H1 (cell line): ENCODE measurements at regions not wholly inside any gene's neighbourhood (a gene's known extent, or its start where the extent isn't known, plus 50 kb on each side); places are given as distances from the start of the nearest gene placed in this dataset.

Experiments
- CHD1 ChIP-seq: IDR thresholded peaks from 2 replicates; pipeline ENCODE4 v1.6.1; 2012; ENCODE audit warnings: low read depth, low read length, improper control_type of control experiment
- GABPA ChIP-seq: IDR thresholded peaks from 2 replicates; pipeline ENCODE4 v1.6.1; 2011; ENCODE audit warnings: mild to moderate bottlenecking, low read length, moderate library complexity, borderline replicate concordance; ENCODE audit not compliant: insufficient read depth
- RNF2 ChIP-seq: fragments of 200-900, 300-1000 bp; sonication (generic); IDR thresholded peaks from 2 replicates; pipeline ENCODE4 v1.7.1; 2016; ENCODE audit warnings: borderline replicate concordance, low read depth, mild to moderate bottlenecking, antibody characterized with exemption, low read length; ENCODE audit not compliant: poor library complexity, severe bottlenecking; ENCODE audit errors: missing control alignments
- SP1 ChIP-seq: IDR thresholded peaks from 2 replicates; pipeline ENCODE4 v1.6.1; 2011; ENCODE audit warnings: low read depth, low read length
- SP2 ChIP-seq: IDR thresholded peaks from 2 replicates; pipeline ENCODE4 v1.6.1; 2012; ENCODE audit warnings: mild to moderate bottlenecking, low read length, inconsistent platforms
- TEAD4 ChIP-seq: IDR thresholded peaks from 2 replicates; pipeline ENCODE4 v1.6.1; 2012; ENCODE audit warnings: low read depth, low read length, inconsistent platforms, mixed read lengths

DNA sequence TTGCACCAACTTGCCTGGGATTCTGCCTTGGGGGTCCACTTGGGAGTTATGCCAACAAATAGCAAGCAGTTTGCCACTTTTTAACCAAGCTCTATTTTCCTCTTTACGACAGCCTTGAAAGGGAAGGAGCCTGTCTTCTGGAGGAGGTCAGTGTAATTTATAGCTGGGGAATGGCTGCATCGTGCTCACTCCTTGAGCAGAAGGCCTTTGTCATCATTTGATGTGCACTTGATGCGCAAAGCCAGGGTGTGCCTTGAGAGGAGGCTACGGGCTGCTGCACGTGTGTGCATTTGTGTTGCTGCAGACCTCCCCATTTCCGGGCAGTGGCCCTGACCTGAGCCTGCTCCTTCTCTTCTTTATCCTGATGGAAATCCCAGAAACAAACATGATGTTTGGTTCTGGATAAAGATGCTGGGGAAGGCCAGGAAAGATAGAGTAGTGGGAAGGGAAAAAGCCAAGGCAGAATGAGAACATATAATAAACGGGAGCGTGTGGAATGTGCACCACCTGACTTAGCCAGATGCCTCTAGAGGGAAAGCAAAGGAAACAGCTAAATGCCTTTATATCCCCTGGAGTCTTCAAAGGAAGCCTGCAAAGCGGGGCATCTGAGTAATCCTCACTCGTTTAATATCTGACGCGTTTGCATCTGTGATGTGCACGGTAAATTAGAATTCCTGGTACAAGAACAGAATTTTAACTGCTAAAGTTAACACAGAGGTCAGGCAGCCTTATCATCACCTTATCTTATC lies 68.3 kb upstream of the ZNF521 start (continued):
- no peak for TF ChIP-seq RNF2
- TF ChIP-seq GABPA, result no peak
- TF ChIP-seq TEAD4, result no peak
- no peak for TF ChIP-seq CHD1
- TF ChIP-seq SP1, result no peak
- TF ChIP-seq SP2, result no peak
